Tibial artery (tissue), 4 donors: ENCODE measurements at regions not wholly inside any gene's neighbourhood (a gene's known extent, or its start where the extent isn't known, plus 50 kb on each side); places are given as distances from the start of the nearest gene placed in this dataset.

Source experiments
- DNase-seq, 2 donors: peaks; one replicate each; pipeline ENCODE4 v3.0.0-alpha.2; 2019
- H3K27ac ChIP-seq, 2 donors: fragments of 200-600 bp; sonication (generic) in 1 of 2; 1 replicate in 1 of 2; 2 replicates in 1 of 2; pipeline ENCODE4 v1.5.1; 2018 to 2019; ENCODE audit warnings: mild to moderate bottlenecking in 1 of 2
- H3K27me3 ChIP-seq, 2 donors: fragments of 200-600 bp; sonication (generic) in 1 of 2; one replicate each; pipeline versions ENCODE4 v1.5.1 to v1.6.0; 2016 to 2019
- H3K36me3 ChIP-seq, 3 donors: fragments of 200-600 bp; sonication (generic) in 2 of 3; one replicate each; pipeline ENCODE4 v1.5.1; 2016 to 2019; ENCODE audit warnings: mild to moderate bottlenecking in 2 of 3
- H3K4me1 ChIP-seq, 4 donors: fragments of 200-600 bp; sonication (generic) in 2 of 4; 1 replicate in 3 of 4; 2 replicates in 1 of 4; pipeline ENCODE4 v1.5.1; 2016 to 2019
- H3K4me3 ChIP-seq, 2 donors: fragments of 200-600 bp; sonication (generic) in 1 of 2; 1 replicate in 1 of 2; 2 replicates in 1 of 2; pipeline ENCODE4 v1.5.1; 2018 to 2019; ENCODE audit warnings: mild to moderate bottlenecking in 2 of 2
- H3K9me3 ChIP-seq, 3 donors: fragments of 200-600 bp; sonication (generic) in 1 of 3; one replicate each; pipeline ENCODE4 v1.5.1; 2016 to 2019
- intact Hi-C: fragments of 100-400 bp; cut with DNase I; formaldehyde crosslinking; loops from one replicate; pipeline ENCODE4 v1.15.0; 2023; ENCODE audit warnings: low total_unique reads
- TF ChIP-seq, protein P1 (sequence below), 2 experiments: fragments of 200-600 bp in 1 of 2; fragments of 450-650 bp in 1 of 2; IDR thresholded peaks; one replicate each; pipeline ENCODE4 v1.5.1; 2017 to 2019; ENCODE audit warnings: antibody characterized with exemption in 2 of 2, mild to moderate bottlenecking in 1 of 2, moderate library complexity in 1 of 2

- H3K27me3 ChIP-seq: no peaks in the 10 kb centered on the region
- no peak overlapping the region for H3K27ac ChIP-seq
- H3K36me3 ChIP-seq: no peaks in the 10 kb centered on the region
- no peaks in the 10 kb centered on the region for H3K4me1 ChIP-seq
- no peak for DNase-seq
- no peaks in the 10 kb centered on the region for H3K9me3 ChIP-seq
- TF ChIP-seq, protein P1, sequence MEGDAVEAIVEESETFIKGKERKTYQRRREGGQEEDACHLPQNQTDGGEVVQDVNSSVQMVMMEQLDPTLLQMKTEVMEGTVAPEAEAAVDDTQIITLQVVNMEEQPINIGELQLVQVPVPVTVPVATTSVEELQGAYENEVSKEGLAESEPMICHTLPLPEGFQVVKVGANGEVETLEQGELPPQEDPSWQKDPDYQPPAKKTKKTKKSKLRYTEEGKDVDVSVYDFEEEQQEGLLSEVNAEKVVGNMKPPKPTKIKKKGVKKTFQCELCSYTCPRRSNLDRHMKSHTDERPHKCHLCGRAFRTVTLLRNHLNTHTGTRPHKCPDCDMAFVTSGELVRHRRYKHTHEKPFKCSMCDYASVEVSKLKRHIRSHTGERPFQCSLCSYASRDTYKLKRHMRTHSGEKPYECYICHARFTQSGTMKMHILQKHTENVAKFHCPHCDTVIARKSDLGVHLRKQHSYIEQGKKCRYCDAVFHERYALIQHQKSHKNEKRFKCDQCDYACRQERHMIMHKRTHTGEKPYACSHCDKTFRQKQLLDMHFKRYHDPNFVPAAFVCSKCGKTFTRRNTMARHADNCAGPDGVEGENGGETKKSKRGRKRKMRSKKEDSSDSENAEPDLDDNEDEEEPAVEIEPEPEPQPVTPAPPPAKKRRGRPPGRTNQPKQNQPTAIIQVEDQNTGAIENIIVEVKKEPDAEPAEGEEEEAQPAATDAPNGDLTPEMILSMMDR (IDR thresholded peaks at IDR 0.05): no peak
- intact Hi-C loops: no loop called here
- H3K4me3 ChIP-seq: no peak overlapping the region
Observed at GRCh38 chr3:27960133-27960532, 238.0 kb upstream of the EOMES start.

DNA sequence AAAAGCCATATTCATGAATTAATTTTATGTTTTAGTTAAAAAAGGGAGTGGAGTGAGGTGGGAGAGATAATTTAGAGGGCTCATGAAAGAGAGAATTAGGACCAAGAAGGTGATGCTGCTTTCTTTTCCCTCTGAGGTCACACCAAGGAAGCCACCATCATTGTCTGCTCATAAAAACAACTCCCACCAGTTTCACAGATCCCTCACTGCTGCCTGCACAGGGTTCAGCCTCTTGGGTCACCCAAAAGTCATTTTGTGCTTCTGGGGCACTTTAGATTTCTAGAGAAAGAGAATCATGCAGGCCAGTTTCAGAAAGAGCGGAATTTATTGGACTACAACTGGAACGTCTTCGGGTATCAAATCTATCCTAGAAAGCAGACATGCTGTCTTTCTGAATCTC lies 241.4 kb upstream of the EOMES start:
- Histone ChIP-seq H3K27me3 (no peaks in the 10 kb centered on the region), H3K36me3 (no peaks in the 10 kb centered on the region), H3K9me3 (no peaks in the 10 kb centered on the region), H3K27ac (no peak overlapping the region), H3K4me1 (no peaks in the 10 kb centered on the region), H3K4me3 (no peak overlapping the region)
- TF ChIP-seq, protein P1 (IDR thresholded peaks at IDR 0.05): no peak
- intact Hi-C loops: no loop called here
- DNase-seq: no peak

GRCh38 chr3:27971600-27971999 lies 249.5 kb upstream of the EOMES start:
- H3K4me3 ChIP-seq: no peak overlapping the region
- intact Hi-C loops: no loop called here
- no peak overlapping the region for H3K27ac ChIP-seq
- no peaks in the 10 kb centered on the region for H3K4me1 ChIP-seq
- DNase-seq: no peak
- TF ChIP-seq, protein P1 (IDR thresholded peaks at IDR 0.05): no peak
- no peaks in the 10 kb centered on the region for H3K36me3 ChIP-seq
- no peaks in the 10 kb centered on the region for H3K9me3 ChIP-seq
- H3K27me3 ChIP-seq: no peaks in the 10 kb centered on the region

GRCh38 chr3:27976933-27977332 lies 254.8 kb upstream of the EOMES start:
- no peaks in the 10 kb centered on the region for H3K9me3 ChIP-seq
- no peaks in the 10 kb centered on the region for H3K36me3 ChIP-seq
- H3K27me3 ChIP-seq: no peaks in the 10 kb centered on the region
- TF ChIP-seq, protein P1 (IDR thresholded peaks at IDR 0.05): no peak
- intact Hi-C loops: no loop called here
- DNase-seq: peak in 1 of 2 donors; percentile 23
- no peaks in the 10 kb centered on the region for H3K4me1 ChIP-seq
- no peak overlapping the region for H3K27ac ChIP-seq
- no peak overlapping the region for H3K4me3 ChIP-seq

GRCh38 chr3:27978440-27978839 lies 256.3 kb upstream of the EOMES start:
- DNase-seq: no peak
- Histone ChIP-seq H3K36me3 (no peaks in the 10 kb centered on the region), H3K4me1 (no peaks in the 10 kb centered on the region), H3K4me3 (no peak overlapping the region), H3K27me3 (no peaks in the 10 kb centered on the region), H3K27ac (no peak overlapping the region), H3K9me3 (no peaks in the 10 kb centered on the region)
- intact Hi-C loops: no loop called here
- TF ChIP-seq, protein P1 (IDR thresholded peaks at IDR 0.05): no peak

DNA sequence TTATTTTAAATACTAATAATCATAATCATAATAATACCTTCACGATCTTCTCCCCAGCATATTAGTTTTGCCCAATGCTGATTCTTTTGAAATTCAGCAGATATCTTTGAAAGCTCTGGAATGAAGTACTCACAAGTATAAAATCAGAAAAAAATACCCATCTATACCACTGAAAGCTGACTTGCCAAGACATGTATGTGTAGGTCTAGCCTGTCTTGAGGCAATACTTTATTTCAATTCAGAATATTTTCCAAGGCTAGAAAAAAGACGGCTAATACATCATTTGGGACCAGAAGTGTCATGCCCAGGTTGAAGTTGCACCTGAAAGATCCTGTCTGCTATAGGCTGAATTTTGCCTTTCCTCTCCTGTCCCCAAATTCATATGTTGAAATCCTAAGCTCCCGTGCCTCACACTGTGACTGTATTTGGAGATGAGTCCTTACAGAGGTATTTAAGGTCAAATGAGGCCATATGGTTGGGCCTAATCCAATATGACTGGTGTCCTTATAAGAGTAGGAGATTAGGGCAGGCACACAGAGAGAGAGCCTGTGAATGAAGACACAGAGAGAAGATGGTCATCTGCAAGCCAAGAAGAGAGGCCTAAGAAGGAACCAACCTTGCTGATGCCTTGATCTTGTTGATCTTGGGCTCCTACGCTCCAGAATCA lies 255.9 kb upstream of the CMC1 start:
- Histone ChIP-seq H3K27me3 (no peaks in the 10 kb centered on the region), H3K9me3 (no peaks in the 10 kb centered on the region), H3K36me3 (no peaks in the 10 kb centered on the region), H3K4me1 (no peaks in the 10 kb centered on the region), H3K27ac (no peak overlapping the region), H3K4me3 (no peak overlapping the region)
- TF ChIP-seq, protein P1 (IDR thresholded peaks at IDR 0.05): no peak
- intact Hi-C loops: no loop called here
- no peak for DNase-seq
